ENCODE measurements at regions not wholly inside any gene's neighbourhood (a gene's known extent, or its start where the extent isn't known, plus 50 kb on each side); places are given as distances from the start of the nearest gene placed in this dataset.

- ChIA-PET CTCF (ENCODE audit: low intra/inter-chr PET ratio, low total read pairs) (no interaction called here), POLR2A (no interaction called here)
- Histone ChIP-seq H3K36me3 (replicated peaks in 1 of 2; ENCODE audit: control insufficient read depth in 1 of 2, insufficient read depth in 2 of 2, low read length in 2 of 2) (no peaks in the 10 kb centered on the region), H3K4me3 (replicated peaks in 1 of 3; ENCODE audit: insufficient read depth in 1 of 3, low read depth in 2 of 3, low read length in 3 of 3) (no peak overlapping the region), H3K9ac (ENCODE audit: insufficient read depth, low read depth, low read length) (no peak overlapping the region), H3K9me3 (ENCODE audit: low read length) (0 out of 2 replicates have a peak, but pooled peaks cover 7% of the 10 kb centered on the region), H3K79me2 (ENCODE audit: insufficient read depth, low read length) (no peaks in the 10 kb centered on the region), H4K20me1 (ENCODE audit: insufficient read depth, low read length) (no peaks in the 10 kb centered on the region), H3K4me1 (ENCODE audit: insufficient read depth, low read length) (no peaks in the 10 kb centered on the region), H3K27me3 (ENCODE audit: control insufficient read depth in 1 of 2, insufficient read depth in 2 of 2, low read length in 2 of 2) (no peaks in the 10 kb centered on the region), H3K27ac (ENCODE audit: extremely low read length, insufficient read depth, low read length) (no peak overlapping the region), H3K4me2 (ENCODE audit: low read depth, low read length) (no peak overlapping the region), H2AFZ (ENCODE audit: low read length) (no peak overlapping the region)
- 2% methylated on average over 2 of the region's 2 CpGs for WGBS (ENCODE audit: low lambda C conversion rate)
- intact Hi-C loops (cut with micrococcal nuclease; ENCODE audit: unreplicated experiment) (no loop called here), in situ Hi-C loops (cut with HindIII; ENCODE audit: extremely low pct_ligation_motif_present, low pct_unique_long_range_greater_than_20kb) (no loop called here)
- ATAC-seq (no peak), DNase-seq (ENCODE audit: low spot score) (no peak), FAIRE-seq (no peak)
- BruUV-seq (replicated peaks) = no TSS peak
- TF ChIP-seq AHDC1 (CRISPR knock-in tag; IDR thresholded peaks at IDR 0.05; ENCODE audit: borderline replicate concordance) = no peak
- TF ChIP-seq SAFB2 (CRISPR knock-in tag; IDR thresholded peaks at IDR 0.05; ENCODE audit: borderline replicate concordance, low read depth) = no peak
Observed at GRCh38 chr10:57008189-57008588, 647.1 kb upstream of the ZWINT start.

- no peak overlapping the region for H3K4me2 ChIP-seq (ENCODE audit: low read depth, low read length)
- H2AFZ ChIP-seq (ENCODE audit: low read length) = no peak overlapping the region
- WGBS (ENCODE audit: low lambda C conversion rate) = 0% methylated on average over 3 of the region's 3 CpGs
- no peaks in the 10 kb centered on the region for H3K4me1 ChIP-seq (ENCODE audit: insufficient read depth, low read length)
- H3K79me2 ChIP-seq (ENCODE audit: insufficient read depth, low read length) = no peaks in the 10 kb centered on the region
- H3K4me3 ChIP-seq (replicated peaks in 1 of 3; ENCODE audit: insufficient read depth in 1 of 3, low read depth in 2 of 3, low read length in 3 of 3) = no peak overlapping the region
- CTCF ChIA-PET (ENCODE audit: low intra/inter-chr PET ratio, low total read pairs) = no interaction called here
- no peak for ATAC-seq
- POLR2A ChIA-PET = no interaction called here
- no peaks in the 10 kb centered on the region for H3K27me3 ChIP-seq (ENCODE audit: control insufficient read depth in 1 of 2, insufficient read depth in 2 of 2, low read length in 2 of 2)
- in situ Hi-C loops (cut with HindIII; ENCODE audit: extremely low pct_ligation_motif_present, low pct_unique_long_range_greater_than_20kb) = no loop called here
- peaks cover 12% of the 10 kb centered on the region for H3K9me3 ChIP-seq (ENCODE audit: low read length)
- TF ChIP-seq CEBPB (IDR thresholded peaks at IDR 0.05; ENCODE audit: borderline replicate concordance, low read depth, low read length) = peak; percentile 24; the same call in 1 of the 2 replicates
- no peak for TF ChIP-seq SIN3A (IDR thresholded peaks at IDR 0.05; ENCODE audit: borderline replicate concordance, low read depth, low read length)
- no TSS peak for BruUV-seq (replicated peaks)
- H3K9ac ChIP-seq (ENCODE audit: insufficient read depth, low read depth, low read length) = no peak overlapping the region
- intact Hi-C loops (cut with micrococcal nuclease; ENCODE audit: unreplicated experiment) = no loop called here
- no peak overlapping the region for H3K27ac ChIP-seq (ENCODE audit: extremely low read length, insufficient read depth, low read length)
- no peak for FAIRE-seq
- no peaks in the 10 kb centered on the region for H4K20me1 ChIP-seq (ENCODE audit: insufficient read depth, low read length)
- no peak for DNase-seq (ENCODE audit: low spot score)
- no peaks in the 10 kb centered on the region for H3K36me3 ChIP-seq (replicated peaks in 1 of 2; ENCODE audit: control insufficient read depth in 1 of 2, insufficient read depth in 2 of 2, low read length in 2 of 2)
Observed at GRCh38 chr10:56991591-56992069, 630.6 kb upstream of the ZWINT start.

Data from HepG2 (cell line).